WTC11 (cell line): ENCODE measurements at regions not wholly inside any gene's neighbourhood (a gene's known extent, or its start where the extent isn't known, plus 50 kb on each side); places are given as distances from the start of the nearest gene placed in this dataset.

ENCODE experiments used
- ATAC-seq: fragments of 200-7000 bp; cut with Tn5 transposase; 2 replicates; pipeline ENCODE4 v1.10.0; 2021; ENCODE audit warnings: mild to moderate bottlenecking, moderate library complexity
- CTCF ChIA-PET: fragments of 300-600 bp; sonication (Branson Sonifier 250); formaldehyde crosslinking; loops from one replicate; lab custom pipeline; 2021; ENCODE audit warnings: antibody characterized with exemption; lab: Charles Lee
- POLR2A ChIA-PET: fragments of 350-600 bp; sonication (Branson Sonifier 250); formaldehyde crosslinking; loops from one replicate; lab custom pipeline; 2021; ENCODE audit warnings: antibody characterized with exemption; lab: Charles Lee
- DNase-seq: peaks from one replicate; pipeline ENCODE4 v3.0.0; 2021; ENCODE audit warnings: low spot score
- H3K27ac Mint-ChIP-seq: 2 replicates; pipeline ENCODE4 v1.8.0; 2021; ENCODE audit warnings: mixed read lengths
- H3K27me3 Mint-ChIP-seq: 2 replicates; pipeline ENCODE4 v1.8.0; 2021; ENCODE audit warnings: low read depth, mild to moderate bottlenecking, moderate library complexity, mixed read lengths
- H3K36me3 Mint-ChIP-seq: 2 replicates; pipeline ENCODE4 v1.8.0; 2021; ENCODE audit warnings: mixed read lengths
- H3K4me1 Mint-ChIP-seq: 2 replicates; pipeline ENCODE4 v1.8.0; 2022; ENCODE audit warnings: mixed read lengths
- H3K4me3 Mint-ChIP-seq: 2 replicates; pipeline ENCODE4 v1.8.0; 2021; ENCODE audit warnings: mild to moderate bottlenecking, moderate library complexity, mixed read lengths
- H3K9me3 Mint-ChIP-seq: 2 replicates; pipeline ENCODE4 v1.8.0; 2021; ENCODE audit warnings: mixed read lengths
- AR ChIP-seq: fragments of 250-450 bp; sonication (Bioruptor Pico); IDR thresholded peaks from 2 replicates; pipeline ENCODE4 v1.9.0; 2021; ENCODE audit warnings: mild to moderate bottlenecking
- ATF1 ChIP-seq: sonication (generic); formaldehyde crosslinking; IDR thresholded peaks from 2 replicates; pipeline ENCODE4 v1.8.1; 2023; ENCODE audit warnings: mild to moderate bottlenecking, moderate library complexity, missing genetic modification reagents
- ATF6 ChIP-seq: sonication (generic); formaldehyde crosslinking; IDR thresholded peaks from 2 replicates; pipeline ENCODE4 v1.8.1; 2023; ENCODE audit warnings: mild to moderate bottlenecking, missing genetic modification reagents
- CREB1 ChIP-seq: sonication (generic); formaldehyde crosslinking; IDR thresholded peaks from 2 replicates; pipeline ENCODE4 v1.8.0; 2023; ENCODE audit warnings: mild to moderate bottlenecking, missing genetic modification reagents
- ELF4 ChIP-seq: sonication (generic); formaldehyde crosslinking; IDR thresholded peaks from 2 replicates; pipeline ENCODE4 v1.8.1; 2022; ENCODE audit warnings: low read depth, mild to moderate bottlenecking, moderate library complexity, missing genetic modification reagents
- EMX1 ChIP-seq: fragments of 250-450 bp; sonication (Bioruptor Pico); IDR thresholded peaks from 2 replicates; pipeline ENCODE4 v1.8.0; 2021; ENCODE audit warnings: mild to moderate bottlenecking
- JAZF1 ChIP-seq: fragments of 250-450 bp; sonication (Bioruptor Pico); IDR thresholded peaks from 2 replicates; pipeline ENCODE4 v1.9.0; 2021; ENCODE audit warnings: moderate library complexity, mild to moderate bottlenecking, inconsistent platforms
- NR1H2 ChIP-seq: sonication (generic); formaldehyde crosslinking; IDR thresholded peaks from 2 replicates; pipeline ENCODE4 v1.9.0; 2021; ENCODE audit warnings: mild to moderate bottlenecking, moderate library complexity, missing genetic modification reagents
- OVOL2 ChIP-seq: fragments of 250-450 bp; sonication (Bioruptor Pico); IDR thresholded peaks from 2 replicates; pipeline ENCODE4 v1.9.0; 2021; ENCODE audit warnings: mild to moderate bottlenecking, borderline replicate concordance
- PRRX2 ChIP-seq: fragments of 250-450 bp; sonication (Bioruptor Pico); IDR thresholded peaks from 2 replicates; pipeline ENCODE4 v1.8.0; 2021; ENCODE audit warnings: mild to moderate bottlenecking
- STAT6 ChIP-seq: sonication (generic); formaldehyde crosslinking; conservative IDR thresholded peaks from 2 replicates; pipeline ENCODE4 v1.8.1; 2023; ENCODE audit warnings: mild to moderate bottlenecking, low read depth, missing genetic modification reagents, moderate library complexity
- TCF7 ChIP-seq: sonication (generic); formaldehyde crosslinking; IDR thresholded peaks from 2 replicates; pipeline ENCODE4 v1.8.0; 2022; ENCODE audit warnings: mild to moderate bottlenecking, low read depth, missing genetic modification reagents, moderate library complexity
- ZBTB43 ChIP-seq: sonication (generic); formaldehyde crosslinking; IDR thresholded peaks from 2 replicates; pipeline ENCODE4 v1.8.1; 2023; ENCODE audit warnings: mild to moderate bottlenecking, missing genetic modification reagents
- ZNF317 ChIP-seq: sonication (generic); formaldehyde crosslinking; IDR thresholded peaks from 2 replicates; pipeline ENCODE4 v1.8.1; 2023; ENCODE audit warnings: low read depth, mild to moderate bottlenecking, moderate library complexity, missing genetic modification reagents, borderline replicate concordance
- TF ChIP-seq, protein P1 (sequence below): sonication (generic); formaldehyde crosslinking; IDR thresholded peaks from 2 replicates; pipeline ENCODE4 v1.8.1; 2023; ENCODE audit warnings: mild to moderate bottlenecking, missing genetic modification reagents, moderate library complexity
- TF ChIP-seq, protein P2 (sequence below): fragments of 250-450 bp; sonication (Bioruptor Pico); IDR thresholded peaks from 2 replicates; pipeline ENCODE4 v1.9.0; 2021; ENCODE audit warnings: mild to moderate bottlenecking, borderline replicate concordance

GRCh38 chr11:80136991-80137390, 696.2 kb upstream of the TENM4 start:
- Mint-ChIP-seq H3K27ac (no peak overlapping the region), H3K4me1 (0 out of 2 replicates have a peak, but pooled peaks cover 3% of the 10 kb centered on the region), H3K36me3 (peaks cover 6% of the 10 kb centered on the region), H3K9me3 (peaks cover 18% of the 10 kb centered on the region), H3K4me3 (no peak overlapping the region), H3K27me3 (no peaks in the 10 kb centered on the region)
- POLR2A ChIA-PET, result no interaction called here
- no peak for TF ChIP-seq ATF6 (CRISPR knock-in tag)
- TF ChIP-seq NR1H2 (CRISPR knock-in tag), result no peak
- TF ChIP-seq STAT6 (CRISPR knock-in tag), result no peak
- TF ChIP-seq EMX1, result no peak
- TF ChIP-seq ZNF317 (CRISPR knock-in tag), result no peak
- no peak for TF ChIP-seq ZBTB43 (CRISPR knock-in tag)
- TF ChIP-seq, protein P1, sequence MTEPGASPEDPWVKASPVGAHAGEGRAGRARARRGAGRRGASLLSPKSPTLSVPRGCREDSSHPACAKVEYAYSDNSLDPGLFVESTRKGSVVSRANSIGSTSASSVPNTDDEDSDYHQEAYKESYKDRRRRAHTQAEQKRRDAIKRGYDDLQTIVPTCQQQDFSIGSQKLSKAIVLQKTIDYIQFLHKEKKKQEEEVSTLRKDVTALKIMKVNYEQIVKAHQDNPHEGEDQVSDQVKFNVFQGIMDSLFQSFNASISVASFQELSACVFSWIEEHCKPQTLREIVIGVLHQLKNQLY (CRISPR knock-in tag), result no peak
- TF ChIP-seq ATF1 (CRISPR knock-in tag), result no peak
- TF ChIP-seq TCF7 (CRISPR knock-in tag), result no peak
- TF ChIP-seq ELF4 (CRISPR knock-in tag), result no peak
- no peak for ATAC-seq
- CTCF ChIA-PET, result no interaction called here
- DNase-seq, result no peak

- no peaks in the 10 kb centered on the region for H3K4me1 Mint-ChIP-seq
- DNase-seq (no peak), ATAC-seq (no peak)
- ChIA-PET POLR2A (no interaction called here), CTCF (no interaction called here)
- no peak overlapping the region for H3K27ac Mint-ChIP-seq
- H3K4me3 Mint-ChIP-seq, result no peak overlapping the region
- no peaks in the 10 kb centered on the region for H3K27me3 Mint-ChIP-seq
- H3K36me3 Mint-ChIP-seq, result peaks cover 2% of the 10 kb centered on the region; the same call in 1 of the 2 replicates
- peaks cover 9% of the 10 kb centered on the region for H3K9me3 Mint-ChIP-seq
- TF ChIP-seq PRRX2 (CRISPR knock-in tag), result no peak
- TF ChIP-seq JAZF1 (CRISPR knock-in tag), result no peak
- no peak for TF ChIP-seq CREB1 (CRISPR knock-in tag)
- no peak for TF ChIP-seq OVOL2 (CRISPR knock-in tag)
- TF ChIP-seq AR (CRISPR knock-in tag), result no peak
- TF ChIP-seq, protein P2, sequence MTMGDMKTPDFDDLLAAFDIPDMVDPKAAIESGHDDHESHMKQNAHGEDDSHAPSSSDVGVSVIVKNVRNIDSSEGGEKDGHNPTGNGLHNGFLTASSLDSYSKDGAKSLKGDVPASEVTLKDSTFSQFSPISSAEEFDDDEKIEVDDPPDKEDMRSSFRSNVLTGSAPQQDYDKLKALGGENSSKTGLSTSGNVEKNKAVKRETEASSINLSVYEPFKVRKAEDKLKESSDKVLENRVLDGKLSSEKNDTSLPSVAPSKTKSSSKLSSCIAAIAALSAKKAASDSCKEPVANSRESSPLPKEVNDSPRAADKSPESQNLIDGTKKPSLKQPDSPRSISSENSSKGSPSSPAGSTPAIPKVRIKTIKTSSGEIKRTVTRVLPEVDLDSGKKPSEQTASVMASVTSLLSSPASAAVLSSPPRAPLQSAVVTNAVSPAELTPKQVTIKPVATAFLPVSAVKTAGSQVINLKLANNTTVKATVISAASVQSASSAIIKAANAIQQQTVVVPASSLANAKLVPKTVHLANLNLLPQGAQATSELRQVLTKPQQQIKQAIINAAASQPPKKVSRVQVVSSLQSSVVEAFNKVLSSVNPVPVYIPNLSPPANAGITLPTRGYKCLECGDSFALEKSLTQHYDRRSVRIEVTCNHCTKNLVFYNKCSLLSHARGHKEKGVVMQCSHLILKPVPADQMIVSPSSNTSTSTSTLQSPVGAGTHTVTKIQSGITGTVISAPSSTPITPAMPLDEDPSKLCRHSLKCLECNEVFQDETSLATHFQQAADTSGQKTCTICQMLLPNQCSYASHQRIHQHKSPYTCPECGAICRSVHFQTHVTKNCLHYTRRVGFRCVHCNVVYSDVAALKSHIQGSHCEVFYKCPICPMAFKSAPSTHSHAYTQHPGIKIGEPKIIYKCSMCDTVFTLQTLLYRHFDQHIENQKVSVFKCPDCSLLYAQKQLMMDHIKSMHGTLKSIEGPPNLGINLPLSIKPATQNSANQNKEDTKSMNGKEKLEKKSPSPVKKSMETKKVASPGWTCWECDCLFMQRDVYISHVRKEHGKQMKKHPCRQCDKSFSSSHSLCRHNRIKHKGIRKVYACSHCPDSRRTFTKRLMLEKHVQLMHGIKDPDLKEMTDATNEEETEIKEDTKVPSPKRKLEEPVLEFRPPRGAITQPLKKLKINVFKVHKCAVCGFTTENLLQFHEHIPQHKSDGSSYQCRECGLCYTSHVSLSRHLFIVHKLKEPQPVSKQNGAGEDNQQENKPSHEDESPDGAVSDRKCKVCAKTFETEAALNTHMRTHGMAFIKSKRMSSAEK (CRISPR knock-in tag), result no peak
- TF ChIP-seq TCF7 (CRISPR knock-in tag), result no peak
- no peak for TF ChIP-seq ZBTB43 (CRISPR knock-in tag)
Measured at GRCh38 chr11:80129396-80129795, 688.6 kb upstream of the TENM4 start.
